ENCODE measurements at regions not wholly inside any gene's neighbourhood (a gene's known extent, or its start where the extent isn't known, plus 50 kb on each side); places are given as distances from the start of the nearest gene placed in this dataset.

DNA sequence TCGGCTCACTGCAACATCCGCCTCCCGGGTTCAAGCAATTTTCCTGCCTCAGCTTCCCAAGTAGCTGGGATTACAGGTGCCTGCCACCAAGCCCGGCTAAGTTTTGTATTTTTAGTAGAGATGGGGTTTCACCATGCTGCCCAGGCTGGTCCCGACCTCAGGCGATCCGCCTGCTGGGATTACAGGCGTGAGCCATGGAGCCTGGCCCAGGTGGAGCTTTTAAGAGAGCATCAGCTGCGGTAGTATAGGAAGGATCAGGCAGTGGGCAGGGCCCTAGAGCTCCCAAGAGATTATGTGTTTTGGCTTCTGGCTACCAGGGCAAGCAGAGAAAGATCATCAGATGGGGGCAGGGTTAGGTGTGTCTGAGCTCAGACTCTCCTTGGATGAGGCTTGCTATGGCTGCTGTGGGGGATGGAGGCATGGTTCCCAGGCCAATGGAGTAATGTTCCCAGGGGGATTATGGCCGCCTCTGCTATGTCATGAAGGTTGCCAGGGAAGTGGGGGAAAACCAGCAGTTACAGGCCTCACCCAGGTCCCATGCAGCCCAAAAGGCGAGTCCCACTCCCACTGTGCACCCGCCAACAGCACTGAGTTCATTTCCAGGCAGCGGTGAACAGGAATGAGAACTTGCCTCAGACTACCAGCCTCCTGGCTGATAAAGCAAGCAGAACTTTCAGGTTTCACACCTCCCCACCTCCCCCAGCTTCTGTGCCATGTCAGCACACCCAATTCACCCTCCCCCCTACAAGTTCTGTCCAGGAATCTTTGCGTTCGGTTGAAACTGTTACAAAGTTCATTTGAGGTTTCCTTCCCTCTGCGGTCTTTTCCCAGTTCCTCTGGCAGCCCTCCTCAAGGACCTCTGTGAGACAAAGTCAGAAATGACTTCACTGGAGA lies 507.6 kb downstream of the SPATA31D1 start:
- DNase-seq, result no peak

DNA sequence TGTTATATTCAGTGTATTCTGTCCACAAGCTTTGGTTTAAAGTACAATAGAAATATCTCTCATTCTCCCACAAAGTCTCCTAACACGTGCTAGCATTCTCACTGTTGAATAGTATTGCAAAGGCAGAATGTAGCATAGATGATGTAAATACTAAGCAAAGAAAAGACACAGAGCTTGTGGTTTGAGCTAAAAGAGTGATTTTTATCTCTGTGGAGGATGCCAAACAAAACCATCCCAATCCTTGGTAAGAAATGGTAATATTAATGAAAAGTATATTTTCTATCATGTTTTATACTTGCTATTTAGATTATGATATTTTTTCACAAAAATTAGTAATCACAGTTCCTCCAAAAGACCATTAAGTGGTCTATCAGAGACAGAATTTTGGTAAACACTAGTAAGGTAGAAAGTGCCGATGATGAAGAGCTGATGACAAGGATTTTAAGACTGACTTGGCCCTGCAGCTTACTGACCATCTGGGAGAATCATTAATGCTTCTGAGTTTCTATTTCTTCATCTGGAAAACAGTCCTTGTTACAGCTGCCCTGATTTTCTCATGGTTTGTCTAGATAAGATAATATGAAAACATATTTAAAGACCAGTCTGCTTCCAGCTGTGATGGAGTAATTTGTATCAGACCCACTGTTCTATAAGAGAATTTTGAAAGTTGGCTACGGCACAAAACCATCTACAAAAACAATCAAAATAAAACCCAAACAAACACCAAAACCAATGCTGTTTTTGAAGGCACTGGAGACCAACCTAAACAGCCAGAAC lies 510.2 kb downstream of the SPATA31D1 start:
- DNase-seq, result peak in 1 of 3 donors; percentile 46

DNA sequence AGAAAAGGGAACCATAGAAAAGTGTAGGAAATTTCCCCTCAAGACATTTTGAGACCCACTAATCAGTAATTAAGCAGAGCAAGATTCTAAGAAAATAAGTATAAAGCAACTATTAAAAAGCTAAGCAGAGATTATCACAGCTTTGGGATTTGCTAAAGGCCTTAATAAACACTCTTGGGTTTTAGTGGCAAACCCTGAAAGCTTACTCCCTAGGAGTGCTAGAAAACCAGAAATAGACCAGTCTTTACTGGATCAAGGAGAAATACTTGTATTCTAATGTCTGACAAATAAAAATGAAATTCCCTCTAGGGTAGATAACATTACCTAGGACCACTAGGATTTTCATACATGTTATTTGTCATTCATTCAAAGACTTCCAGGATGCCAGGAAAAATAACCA lies 510.8 kb downstream of the SPATA31D1 start:
- no peak for DNase-seq

DNA sequence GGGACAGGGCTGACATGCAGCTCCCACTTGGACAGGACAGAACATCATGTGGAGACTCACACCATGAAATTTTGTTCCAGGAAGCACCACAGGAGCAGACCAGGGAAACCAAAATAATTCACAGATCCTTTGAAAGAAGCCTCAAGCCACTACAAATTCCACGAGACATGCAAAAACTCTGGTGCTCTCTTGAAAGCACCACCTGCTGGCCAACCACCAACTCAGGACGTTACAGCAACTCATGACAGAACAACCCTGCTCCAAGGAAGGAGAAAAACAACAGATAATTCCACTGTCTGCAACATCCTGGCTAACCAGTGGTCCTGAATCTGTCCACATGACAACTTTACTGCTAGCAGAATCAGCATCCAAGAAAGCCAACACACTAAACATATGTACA lies 516.0 kb downstream of the SPATA31D1 start:
- no peak for DNase-seq

DNA sequence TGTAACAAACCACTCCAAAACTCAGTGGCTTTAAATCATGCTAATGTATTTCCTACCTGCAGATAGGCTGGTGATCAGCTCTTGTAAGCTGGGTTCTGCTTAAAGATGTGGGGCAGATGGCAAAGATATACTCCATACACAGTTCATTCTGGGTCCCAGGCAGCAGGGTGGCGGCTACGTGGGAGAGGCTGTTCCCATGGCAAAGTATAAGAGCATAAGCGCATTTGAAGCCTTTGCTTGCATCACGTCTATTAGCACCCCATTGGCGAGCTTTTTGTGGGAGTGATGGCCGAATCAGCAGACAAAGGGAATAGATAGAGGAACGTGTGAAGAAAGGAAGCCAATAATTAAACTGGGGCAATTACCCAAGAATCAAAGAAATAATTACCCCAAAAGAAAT lies 523.1 kb downstream of the SPATA31D1 start:
- DNase-seq, result no peak

DNA sequence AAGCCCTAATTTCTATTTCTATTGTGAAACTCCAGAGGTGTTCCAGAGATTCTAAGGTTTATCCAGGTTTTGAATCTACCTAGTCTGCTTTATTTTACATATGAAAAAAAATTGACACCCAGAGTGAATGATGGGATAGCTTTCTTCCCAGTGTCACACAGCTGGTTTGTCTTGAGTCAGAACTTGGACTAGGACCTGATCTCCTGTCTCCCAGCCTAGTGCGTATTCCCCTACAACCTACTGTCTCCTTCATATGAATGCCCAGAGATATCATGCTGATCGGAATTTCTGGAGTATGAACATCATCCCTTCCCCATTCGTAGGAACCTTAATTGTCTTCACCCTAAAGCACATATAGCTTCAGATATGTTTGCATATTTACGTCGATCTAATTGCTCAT lies 524.2 kb downstream of the SPATA31D1 start:
- peak in 1 of 3 donors; percentile 30 for DNase-seq

DNA sequence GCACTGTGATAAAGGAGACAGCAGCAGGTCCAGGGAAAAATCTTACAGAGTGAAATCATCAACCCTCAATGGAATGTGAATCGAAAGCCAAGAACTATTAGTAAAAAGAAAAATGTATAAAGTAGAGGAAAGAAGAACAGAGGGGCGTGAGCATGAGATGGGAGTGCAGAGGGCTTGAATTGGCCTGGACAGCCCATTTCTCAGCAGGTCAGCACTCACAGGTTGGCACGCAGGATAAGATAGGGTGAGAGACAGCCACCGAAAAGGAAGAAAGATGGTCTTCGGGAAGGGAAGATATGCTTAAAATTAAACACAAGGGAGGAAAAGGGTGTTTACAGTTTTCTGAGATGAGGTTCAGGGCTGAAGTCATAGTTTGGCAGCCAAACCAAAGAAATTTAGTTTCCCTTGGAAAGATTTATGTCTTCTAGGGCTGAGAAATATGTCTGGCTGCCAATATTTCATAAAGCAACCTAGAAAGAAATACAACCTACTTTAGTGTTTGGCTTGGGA lies 524.7 kb downstream of the SPATA31D1 start:
- peak; percentile 43 to 89 (median 79) for DNase-seq

DNA sequence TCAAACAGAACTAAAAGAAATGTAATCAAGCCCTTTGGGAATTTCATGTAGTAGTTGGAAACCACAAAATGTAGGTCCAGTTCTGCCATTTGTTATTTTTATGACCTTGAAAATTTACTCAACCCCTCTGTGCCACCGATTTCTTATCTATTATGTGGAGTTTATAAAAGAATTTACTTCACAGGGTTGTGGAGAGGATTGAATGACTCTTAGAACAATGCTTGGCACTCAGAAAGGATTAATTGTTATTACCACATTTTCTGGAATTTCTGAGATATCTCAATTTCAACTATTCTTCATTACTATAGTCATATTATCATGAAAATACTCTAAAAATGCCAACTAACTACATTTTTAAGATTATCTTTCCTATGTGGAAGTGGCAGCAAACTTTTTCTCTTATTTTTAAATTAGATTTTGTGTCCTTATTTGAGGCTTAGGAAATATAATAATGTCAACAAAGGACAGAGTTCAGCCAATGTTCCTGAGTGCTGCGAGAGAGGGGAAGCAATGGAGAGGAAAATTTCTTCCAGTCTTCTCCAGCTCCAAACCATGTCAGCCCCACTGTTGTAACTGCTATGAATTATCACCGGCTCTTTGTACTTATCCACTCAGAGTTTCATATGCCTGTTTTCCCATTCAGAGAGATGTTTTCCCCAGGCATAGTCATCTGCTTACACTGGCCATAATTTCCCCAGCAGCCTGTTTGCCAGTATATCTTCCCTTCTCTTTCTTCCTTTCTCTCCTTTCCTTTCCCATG lies 525.6 kb downstream of the SPATA31D1 start:
- DNase-seq, result peak in 1 of 3 donors; percentile 55

DNA sequence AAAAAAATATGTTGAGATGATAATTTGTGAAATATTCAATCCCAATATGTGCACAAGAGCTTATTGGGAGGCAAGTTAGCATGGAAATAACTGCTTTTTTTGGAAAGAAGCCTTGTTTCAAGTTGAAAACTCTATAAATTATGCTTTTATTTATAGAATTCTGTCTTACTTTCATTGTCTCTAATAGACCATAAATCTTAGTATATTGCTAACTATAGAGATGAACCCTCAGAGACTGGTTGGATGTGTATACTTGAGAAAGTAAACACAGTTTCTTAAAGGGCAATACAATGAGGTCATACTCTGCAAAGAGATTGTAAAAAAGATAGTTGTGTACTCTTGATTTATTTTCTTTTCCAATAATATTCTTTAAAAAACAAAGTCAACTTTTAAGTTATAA lies 530.3 kb downstream of the SPATA31D1 start:
- peak in 1 of 3 donors; percentile 43 for DNase-seq

DNA sequence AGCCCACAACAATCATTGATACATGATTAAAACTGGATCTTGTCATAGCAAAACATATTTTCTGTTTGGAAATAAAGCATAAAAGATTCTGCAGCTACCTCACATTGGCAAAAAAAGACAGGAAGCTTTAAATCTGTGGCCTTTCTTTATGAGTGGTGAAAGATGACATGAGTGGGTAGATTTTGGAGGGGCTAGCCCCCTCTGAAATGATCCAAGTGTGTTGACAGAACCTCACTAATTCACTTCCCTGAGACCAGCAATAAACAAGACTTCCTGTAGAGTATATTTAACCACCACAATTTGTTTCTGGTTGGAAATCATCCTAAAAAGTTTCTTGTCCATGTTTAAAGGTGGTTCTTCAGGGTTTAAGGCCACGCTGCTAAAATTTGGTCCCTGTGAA lies 530.8 kb downstream of the SPATA31D1 start:
- peak in 1 of 3 donors; percentile 30 for DNase-seq

DNA sequence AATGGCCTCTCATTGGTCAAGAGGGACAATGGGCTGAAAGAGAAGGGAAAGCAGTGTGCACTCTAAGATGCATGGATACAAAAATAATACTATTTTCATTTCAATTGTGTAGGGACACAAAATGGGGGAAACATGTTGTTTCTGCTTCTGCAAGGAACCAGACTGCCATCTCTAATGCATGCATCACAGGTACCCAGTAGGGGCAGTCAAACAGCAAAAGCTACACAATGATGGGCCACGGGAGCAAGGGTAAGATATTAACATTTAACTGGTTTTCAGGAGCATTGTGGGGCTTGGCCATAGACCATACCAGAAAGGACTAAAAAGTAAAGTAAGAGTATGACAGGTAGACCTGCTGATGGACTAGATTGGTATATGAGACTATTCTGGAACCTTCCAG lies 535.8 kb downstream of the SPATA31D1 start:
- no peak for DNase-seq

DNA sequence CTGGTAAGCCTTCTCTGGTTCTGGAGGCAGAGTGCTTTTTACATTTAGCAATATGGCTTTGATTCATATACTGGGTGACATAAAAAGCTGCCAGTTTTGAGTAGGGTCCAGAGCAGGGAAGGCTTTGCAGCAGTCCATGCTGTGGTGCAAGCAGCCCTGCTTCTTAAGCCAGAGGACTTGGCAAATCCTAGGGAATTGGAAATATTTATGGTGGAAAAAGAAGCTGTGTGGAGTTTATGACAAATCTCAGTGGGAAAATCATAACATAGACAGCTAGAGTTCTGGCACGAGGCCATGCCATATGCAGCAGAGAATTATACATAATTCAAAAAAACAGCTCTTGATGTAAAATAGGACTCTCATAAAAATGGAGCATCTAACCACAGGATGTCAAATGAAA lies 536.4 kb downstream of the RASEF start:
- no peak for DNase-seq

DNA sequence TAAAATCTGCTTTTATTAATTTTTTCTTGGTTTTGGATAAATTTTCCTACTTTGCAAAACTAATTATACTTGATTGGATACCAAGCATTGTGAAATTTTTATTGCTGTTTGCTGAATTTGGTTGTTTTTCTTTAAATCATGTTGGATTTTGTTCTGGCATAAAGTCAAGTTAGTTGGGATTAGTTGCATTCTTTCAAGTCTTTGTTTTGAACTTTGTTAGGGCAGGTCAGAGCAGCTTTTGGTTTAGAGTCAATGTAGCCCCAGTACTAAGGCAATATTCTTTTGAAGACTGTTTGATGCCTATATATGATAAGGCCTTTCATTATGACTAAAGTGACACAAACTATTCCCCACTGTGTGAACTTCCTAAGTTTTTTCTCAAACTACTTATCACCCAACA lies 531.1 kb downstream of the RASEF start:
- DNase-seq, result no peak

DNA sequence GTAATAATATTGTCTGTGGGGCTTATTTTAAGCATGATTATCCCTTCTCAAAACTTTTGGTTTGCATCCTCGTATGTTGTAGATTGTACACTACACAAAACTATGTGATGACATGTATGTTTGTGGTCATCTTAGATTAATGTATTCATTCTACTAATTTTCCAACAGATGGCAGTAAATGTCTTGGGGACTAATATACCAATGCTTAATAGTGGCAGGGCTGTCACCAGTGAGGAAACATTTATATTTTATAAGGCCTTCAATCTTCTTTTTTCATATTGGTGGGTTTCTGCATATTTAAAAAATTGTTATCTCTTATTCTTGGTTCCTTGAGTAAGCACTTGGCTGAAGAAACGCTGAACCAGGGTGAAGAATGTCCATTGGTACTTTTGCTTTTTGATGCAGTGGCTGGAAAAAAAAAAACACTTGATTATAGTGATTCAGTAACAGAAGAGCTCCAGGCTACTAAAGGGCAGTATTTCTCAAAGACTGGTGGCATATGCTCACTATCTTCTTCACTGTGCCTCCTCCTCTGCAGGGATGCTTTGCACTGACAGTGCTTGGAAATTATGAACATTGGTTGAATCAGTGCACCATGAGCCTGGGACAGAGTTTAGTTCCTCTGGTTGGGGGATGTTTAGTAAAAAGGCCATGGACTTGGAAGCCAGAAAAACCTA lies 530.3 kb downstream of the RASEF start:
- DNase-seq, result no peak

DNA sequence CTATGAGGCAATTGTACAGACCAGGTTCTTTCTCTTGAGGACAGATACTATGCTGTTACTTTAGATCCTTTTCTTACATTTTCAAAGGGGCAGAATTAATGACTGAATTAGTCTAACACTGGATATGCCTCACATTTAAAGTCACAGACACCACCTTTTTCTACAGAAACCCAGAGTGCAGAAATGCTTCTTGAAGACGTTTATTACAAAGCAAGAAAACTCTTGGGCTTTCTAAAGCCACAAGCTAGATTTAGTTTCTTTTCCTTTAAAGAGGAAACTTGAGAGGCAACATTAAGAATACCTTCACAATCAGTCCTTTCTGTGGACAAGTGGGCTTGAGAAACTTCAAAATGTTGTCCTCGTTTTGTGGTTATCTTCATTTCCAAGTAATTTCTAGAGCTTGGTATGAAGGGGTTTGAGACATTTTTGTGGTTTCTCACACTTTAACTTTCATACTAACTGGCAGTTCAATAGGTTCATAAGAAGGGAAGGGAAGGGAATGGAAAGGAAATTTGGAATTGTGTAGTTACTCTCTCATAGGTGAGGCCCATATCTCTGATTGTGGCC lies 527.4 kb downstream of the RASEF start:
- no peak for DNase-seq

DNA sequence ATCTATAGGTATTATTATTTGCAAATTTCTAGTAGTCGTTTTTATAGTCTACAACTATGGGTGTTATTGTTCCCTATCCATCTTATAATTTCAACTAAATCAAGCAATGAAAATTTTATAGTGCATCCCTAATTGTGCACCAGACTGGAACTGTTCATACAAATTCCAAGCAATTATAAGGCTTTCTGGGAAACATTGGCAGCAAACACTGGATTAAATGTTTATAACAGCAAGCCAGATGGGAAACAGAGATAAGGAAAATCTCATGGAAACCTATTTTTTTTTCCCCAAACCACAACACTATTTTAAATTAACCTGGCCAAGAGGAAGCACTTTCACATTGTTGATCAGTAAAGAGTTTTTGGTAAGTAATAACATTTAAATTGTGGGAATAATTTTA lies 524.3 kb downstream of the RASEF start:
- peak in 1 of 3 donors; percentile 52 for DNase-seq

DNA sequence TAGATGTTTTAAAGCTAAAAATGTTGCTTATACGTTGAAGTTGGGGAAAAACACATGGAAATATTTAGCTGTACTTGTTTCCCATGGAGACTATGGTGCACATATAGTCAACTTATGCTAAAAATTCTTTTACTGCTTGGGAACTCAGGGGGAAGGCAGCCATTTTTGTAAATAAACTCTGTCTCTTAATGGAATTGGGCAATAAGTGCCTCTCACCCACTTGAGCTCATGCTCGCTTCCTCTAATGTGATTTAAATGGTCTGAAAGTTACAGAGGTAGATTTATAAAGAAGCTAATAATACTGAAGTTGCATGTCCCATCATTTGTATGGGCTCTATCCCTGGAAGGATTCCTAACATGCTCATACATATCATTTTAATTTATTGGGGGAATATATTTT lies 523.8 kb downstream of the RASEF start:
- peak in 1 of 3 donors; percentile 43 for DNase-seq

DNA sequence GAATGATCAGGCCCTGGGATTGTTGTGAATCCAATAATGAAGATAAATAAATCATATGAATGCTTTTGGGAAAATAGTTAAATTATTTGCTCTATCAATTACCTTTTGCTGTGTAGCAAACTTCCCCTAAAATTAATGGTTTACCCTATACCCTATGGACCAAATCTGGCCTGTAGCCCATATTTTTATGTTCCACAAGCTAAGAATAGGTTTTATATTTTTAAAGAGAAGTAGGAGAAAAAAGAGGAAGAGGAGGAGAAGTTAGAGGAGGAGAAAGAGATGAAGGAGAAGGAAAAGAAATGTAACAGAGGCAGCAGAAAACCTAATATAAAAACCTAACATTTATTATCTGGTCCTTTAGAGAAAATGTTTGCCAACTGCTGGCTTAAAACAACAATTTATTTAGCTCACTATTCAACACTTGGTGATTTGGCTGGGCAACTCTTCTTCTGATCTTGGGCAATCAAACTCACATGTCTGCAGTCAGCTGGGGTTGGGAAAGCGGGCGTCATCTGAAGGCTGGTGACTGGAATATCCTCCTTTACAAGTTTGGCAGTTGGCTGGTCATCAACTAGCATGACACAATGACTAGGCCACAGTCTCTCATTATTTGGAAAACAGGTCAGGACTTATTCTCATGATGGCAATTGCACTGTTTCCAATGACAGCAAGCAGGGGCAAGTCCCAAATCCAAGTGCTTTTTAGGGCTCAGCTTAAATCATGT lies 522.9 kb downstream of the RASEF start:
- no peak for DNase-seq

DNA sequence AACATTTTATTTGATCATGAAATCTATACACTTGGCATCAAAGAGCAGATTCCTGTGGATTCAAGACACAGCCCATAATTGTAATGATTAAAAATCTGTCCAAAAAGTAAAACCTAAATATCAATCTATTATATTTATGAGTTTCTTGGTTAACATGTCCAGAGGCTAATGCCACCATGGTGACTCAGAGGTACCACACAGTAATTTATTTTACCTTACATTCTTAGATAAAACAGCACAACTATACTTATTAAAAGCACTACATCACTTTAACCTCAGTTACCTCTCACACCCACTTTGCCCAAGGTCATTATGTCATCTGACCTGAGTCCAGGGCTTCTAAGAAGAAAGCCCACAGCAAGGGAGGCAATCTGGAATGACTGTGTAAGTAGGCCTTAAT lies 519.2 kb downstream of the RASEF start:
- no peak for DNase-seq

DNA sequence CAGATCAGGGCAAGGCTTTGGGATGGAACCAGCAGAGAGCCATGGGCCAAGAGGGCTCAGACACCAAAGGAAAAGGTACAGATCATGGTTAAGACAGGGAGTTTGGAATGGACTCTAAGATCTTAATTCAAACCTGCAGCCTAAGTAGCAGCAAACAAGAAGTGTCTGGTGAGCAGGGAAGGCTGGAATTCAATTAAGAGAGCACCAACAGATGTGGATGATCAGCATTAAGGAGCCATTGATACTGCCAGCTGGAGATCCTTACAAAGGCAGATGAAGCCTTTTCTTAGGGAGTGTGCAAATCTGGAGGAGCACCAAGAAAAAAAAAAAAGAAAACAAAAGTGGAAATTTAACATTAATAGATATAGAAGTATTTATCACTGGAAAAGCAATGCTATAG lies 516.8 kb downstream of the RASEF start:
- DNase-seq, result no peak

All from muscle of back (tissue), 3 donors.